ENCODE measurements at regions not wholly inside any gene's neighbourhood (a gene's known extent, or its start where the extent isn't known, plus 50 kb on each side); places are given as distances from the start of the nearest gene placed in this dataset.

DNA sequence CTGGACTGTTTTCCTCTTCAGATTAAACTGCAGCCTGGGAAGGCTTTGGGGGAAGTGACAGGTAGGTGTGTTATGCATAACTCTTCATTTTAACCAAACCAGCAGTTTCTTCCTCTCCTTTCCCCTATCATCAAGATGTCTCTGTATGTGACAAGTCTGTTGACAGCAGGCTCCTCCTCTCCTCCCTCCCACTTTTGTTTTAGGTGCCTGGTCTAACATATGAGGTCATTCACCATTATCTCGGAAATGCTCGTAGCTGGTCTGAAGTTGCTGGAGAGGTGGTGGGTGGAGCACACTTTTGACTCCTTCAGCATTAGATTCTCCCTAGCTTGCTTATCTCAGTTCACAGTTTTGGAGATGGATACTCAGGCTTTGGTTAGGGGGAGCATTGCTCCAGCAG lies 571.0 kb upstream of the EEF2KMT start:
- TF ChIP-seq, protein P1, sequence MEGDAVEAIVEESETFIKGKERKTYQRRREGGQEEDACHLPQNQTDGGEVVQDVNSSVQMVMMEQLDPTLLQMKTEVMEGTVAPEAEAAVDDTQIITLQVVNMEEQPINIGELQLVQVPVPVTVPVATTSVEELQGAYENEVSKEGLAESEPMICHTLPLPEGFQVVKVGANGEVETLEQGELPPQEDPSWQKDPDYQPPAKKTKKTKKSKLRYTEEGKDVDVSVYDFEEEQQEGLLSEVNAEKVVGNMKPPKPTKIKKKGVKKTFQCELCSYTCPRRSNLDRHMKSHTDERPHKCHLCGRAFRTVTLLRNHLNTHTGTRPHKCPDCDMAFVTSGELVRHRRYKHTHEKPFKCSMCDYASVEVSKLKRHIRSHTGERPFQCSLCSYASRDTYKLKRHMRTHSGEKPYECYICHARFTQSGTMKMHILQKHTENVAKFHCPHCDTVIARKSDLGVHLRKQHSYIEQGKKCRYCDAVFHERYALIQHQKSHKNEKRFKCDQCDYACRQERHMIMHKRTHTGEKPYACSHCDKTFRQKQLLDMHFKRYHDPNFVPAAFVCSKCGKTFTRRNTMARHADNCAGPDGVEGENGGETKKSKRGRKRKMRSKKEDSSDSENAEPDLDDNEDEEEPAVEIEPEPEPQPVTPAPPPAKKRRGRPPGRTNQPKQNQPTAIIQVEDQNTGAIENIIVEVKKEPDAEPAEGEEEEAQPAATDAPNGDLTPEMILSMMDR (conservative IDR thresholded peaks at IDR 0.05; ENCODE audit: low read depth, low read length), result no peak
- no peak for DNase-seq (ENCODE audit: low read depth)
- H3K4me3 ChIP-seq (ENCODE audit: low read depth, low read length), result no peak overlapping the region

DNA sequence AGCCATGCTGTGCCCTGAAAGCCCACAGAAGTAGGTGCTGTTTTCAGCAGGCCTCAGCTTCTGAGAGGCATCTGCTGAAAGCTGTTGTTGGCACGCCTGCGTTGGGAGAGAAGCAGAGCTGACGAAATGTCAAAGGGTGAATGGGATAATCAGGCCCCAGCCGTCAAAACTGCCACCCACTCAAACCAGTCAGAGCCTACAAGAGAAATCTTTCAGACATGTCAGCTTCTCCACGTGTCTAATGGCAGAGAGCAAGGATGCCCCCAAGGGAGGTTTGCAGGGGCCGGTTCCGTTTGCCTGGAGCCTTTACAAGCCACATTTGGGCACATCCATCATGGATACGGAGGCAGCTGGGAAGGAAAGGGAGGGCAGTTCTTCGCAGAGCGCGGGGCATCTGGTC lies 568.2 kb upstream of the EEF2KMT start:
- no peak for DNase-seq (ENCODE audit: low read depth)
- TF ChIP-seq, protein P1 (conservative IDR thresholded peaks at IDR 0.05; ENCODE audit: low read depth, low read length), result no peak
- H3K4me3 ChIP-seq (ENCODE audit: low read depth, low read length), result no peak overlapping the region

DNA sequence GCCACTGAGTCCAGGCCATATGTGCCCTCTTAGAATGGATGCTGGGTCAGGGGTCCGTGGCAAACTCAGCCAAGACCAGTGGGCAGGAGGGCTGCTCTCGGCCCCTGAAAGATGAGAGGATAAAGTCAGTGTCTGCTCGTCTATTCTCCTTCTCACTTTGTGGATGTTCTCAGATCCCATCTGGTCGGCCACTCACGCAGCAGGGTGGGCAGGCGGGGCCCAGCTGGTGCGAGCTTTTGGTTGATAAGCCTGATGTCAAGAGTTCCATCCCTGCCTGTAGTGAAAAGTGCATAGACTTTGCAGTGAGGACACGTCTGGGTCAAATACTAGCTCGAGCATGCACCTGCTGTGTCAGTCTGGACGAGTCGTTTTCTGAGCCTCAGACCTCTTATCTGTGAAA lies 556.2 kb upstream of the EEF2KMT start:
- no peak overlapping the region for H3K4me3 ChIP-seq (ENCODE audit: low read depth, low read length)
- no peak for DNase-seq (ENCODE audit: low read depth)
- TF ChIP-seq, protein P1 (conservative IDR thresholded peaks at IDR 0.05; ENCODE audit: low read depth, low read length), result no peak

DNA sequence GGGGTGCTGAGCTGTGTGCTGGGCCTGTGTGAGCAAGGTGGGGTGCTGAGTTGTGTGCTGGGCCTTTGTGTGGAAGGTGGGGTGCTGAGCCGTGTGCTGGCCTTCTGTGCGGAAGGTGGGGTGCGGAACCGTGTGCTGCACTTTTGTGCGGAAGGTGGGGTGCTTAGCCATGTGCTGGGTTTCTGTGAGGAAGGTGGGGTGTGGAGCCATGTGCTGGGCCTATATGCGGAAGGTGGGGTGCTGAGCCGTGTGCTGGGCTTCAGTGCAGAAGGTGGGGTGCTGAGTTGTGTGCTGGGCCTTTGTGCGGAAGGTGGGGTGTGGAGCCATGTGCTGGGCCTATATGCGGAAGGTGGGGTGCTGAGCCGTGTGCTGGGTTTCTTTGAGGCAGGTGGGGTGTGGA lies 555.4 kb upstream of the EEF2KMT start:
- TF ChIP-seq, protein P1 (conservative IDR thresholded peaks at IDR 0.05; ENCODE audit: low read depth, low read length), result no peak
- no peak for DNase-seq (ENCODE audit: low read depth)
- no peak overlapping the region for H3K4me3 ChIP-seq (ENCODE audit: low read depth, low read length)

DNA sequence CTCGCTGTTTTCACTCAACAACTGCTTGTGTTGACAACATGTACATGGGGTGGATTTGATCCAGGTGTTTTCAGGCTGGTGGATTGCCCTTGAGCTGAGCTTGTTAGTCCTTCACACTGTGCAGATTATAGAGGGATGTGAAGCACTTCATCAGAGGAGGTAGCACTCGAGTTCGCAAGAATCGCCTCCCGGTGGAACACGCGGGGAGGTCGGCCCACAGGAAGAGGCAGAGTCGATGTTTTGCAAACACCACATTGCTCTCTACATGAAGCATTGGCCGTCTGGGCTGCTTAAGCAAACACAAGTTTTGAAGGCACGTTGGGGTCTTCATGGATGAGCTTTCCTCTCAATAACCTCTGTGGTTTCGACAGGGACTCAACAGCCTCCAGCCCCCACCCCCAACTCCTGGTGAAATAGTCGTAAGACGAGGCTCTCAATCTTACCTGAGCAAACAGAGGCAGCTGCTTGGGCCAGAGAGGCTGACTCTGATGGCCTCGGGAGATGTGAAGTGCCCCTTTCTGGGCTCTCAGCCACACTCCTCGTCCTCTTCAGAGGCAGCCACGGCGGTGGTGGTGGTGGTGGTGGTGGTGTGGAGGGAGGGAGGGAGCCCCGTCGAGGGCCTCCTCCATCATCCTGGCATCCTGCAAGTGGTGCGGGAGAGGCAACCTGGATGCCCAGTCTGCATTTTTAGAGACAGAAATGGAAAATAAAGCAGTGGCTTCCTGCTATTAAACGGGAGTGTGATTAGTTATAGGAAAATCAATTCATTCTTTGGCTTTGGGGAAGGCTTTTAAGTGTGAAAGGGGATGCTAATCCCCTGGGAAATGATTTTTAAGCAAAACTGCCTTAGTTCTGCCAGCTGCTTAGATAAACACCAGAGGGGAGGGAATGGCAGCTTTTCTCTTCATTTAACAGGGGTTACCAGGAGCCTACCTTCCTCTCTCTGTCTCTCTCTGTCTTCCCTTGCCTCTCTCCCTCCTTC lies 552.5 kb upstream of the EEF2KMT start:
- H3K4me3 ChIP-seq (ENCODE audit: low read depth, low read length), result no peak overlapping the region
- no peak for DNase-seq (ENCODE audit: low read depth)
- TF ChIP-seq, protein P1 (conservative IDR thresholded peaks at IDR 0.05; ENCODE audit: low read depth, low read length), result no peak

DNA sequence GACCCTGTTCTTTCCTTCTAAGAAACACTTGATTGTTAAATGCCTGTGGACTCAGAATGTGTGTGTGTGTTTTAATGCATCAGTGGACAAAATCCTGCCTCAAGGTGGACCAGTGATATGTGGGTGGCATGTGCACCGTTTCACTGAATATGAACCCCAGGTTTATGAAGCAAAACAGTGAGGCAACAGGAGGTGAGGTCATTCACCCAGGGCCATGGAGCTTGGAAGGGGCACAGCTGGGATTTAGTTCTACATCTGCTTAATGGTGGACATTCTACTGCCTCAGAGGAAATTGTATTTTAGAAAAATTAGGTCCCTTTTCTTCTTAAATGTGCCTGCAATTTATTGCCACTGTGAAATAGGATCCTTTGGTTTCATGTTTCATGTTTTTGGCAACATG lies 549.5 kb upstream of the EEF2KMT start:
- H3K4me3 ChIP-seq (ENCODE audit: low read depth, low read length), result no peak overlapping the region
- TF ChIP-seq, protein P1 (conservative IDR thresholded peaks at IDR 0.05; ENCODE audit: low read depth, low read length), result no peak
- DNase-seq (ENCODE audit: low read depth), result no peak
